Esophagus muscularis mucosa (tissue), 4 donors: ENCODE measurements at regions not wholly inside any gene's neighbourhood (a gene's known extent, or its start where the extent isn't known, plus 50 kb on each side); places are given as distances from the start of the nearest gene placed in this dataset.

ENCODE experiments used
- DNase-seq: peaks from one replicate; pipeline ENCODE4 v3.0.0-alpha.2; 2017; ENCODE audit errors: extremely low spot score
- H3K27ac ChIP-seq, 4 donors: fragments of 200-600 bp; sonication (generic); replicated peaks in 1 of 4; 1 replicate in 3 of 4; 2 replicates in 1 of 4; pipeline ENCODE4 v1.5.1; 2016 to 2019; ENCODE audit warnings: mild to moderate bottlenecking in 1 of 4
- H3K27me3 ChIP-seq, 4 donors: fragments of 200-600 bp; sonication (generic); one replicate each; pipeline versions ENCODE4 v1.5.1 to v1.6.0; 2016 to 2019
- H3K36me3 ChIP-seq, 4 donors: fragments of 200-600 bp; sonication (generic); one replicate each; pipeline ENCODE4 v1.5.1; 2016 to 2019
- H3K4me1 ChIP-seq, 4 donors: fragments of 200-600 bp; sonication (generic); one replicate each; pipeline ENCODE4 v1.5.1; 2016 to 2019
- H3K4me3 ChIP-seq, 4 donors: fragments of 200-600 bp; sonication (generic); 1 replicate in 2 of 4; 2 replicates in 2 of 4; pipeline ENCODE4 v1.5.1; 2016 to 2019; ENCODE audit warnings: mild to moderate bottlenecking in 4 of 4, moderate library complexity in 1 of 4
- H3K9me3 ChIP-seq, 4 donors: fragments of 200-600 bp; sonication (generic); 1 replicate in 3 of 4; 2 replicates in 1 of 4; pipeline ENCODE4 v1.5.1; 2016 to 2019
- EP300 ChIP-seq: sonication (generic); formaldehyde crosslinking; IDR thresholded peaks from one replicate; pipeline ENCODE4 v1.6.1; 2017; ENCODE audit warnings: antibody characterized with exemption
- POLR2A ChIP-seq: fragments of 450-650 bp; IDR thresholded peaks from one replicate; pipeline ENCODE4 v1.6.1; 2017; ENCODE audit warnings: antibody characterized with exemption, moderate library complexity, mild to moderate bottlenecking, low read depth
- POLR2AphosphoS5 ChIP-seq, 2 donors: sonication (generic); formaldehyde crosslinking; IDR thresholded peaks; one replicate each; pipeline ENCODE4 v1.6.1; 2017; ENCODE audit warnings: antibody characterized with exemption in 2 of 2
- WGBS: methylation state at CpG from one replicate; pipeline ENCODE4 v1.1.5; 2018; 5-methylcytosine and 5-hydroxymethylcytosine counted together
- intact Hi-C: fragments of 100-400 bp; cut with DNase I; formaldehyde crosslinking; loops from one replicate; pipeline ENCODE4 v1.15.1; 2023
- TF ChIP-seq, protein P1 (sequence below), 3 experiments: fragments of 200-600 bp in 2 of 3; fragments of 450-650 bp in 1 of 3; sonication (generic) in 2 of 3; IDR thresholded peaks; one replicate each; pipeline ENCODE4 v1.5.1; 2017 to 2019; ENCODE audit warnings: antibody characterized with exemption in 3 of 3, mild to moderate bottlenecking in 2 of 3, moderate library complexity in 1 of 3

DNA sequence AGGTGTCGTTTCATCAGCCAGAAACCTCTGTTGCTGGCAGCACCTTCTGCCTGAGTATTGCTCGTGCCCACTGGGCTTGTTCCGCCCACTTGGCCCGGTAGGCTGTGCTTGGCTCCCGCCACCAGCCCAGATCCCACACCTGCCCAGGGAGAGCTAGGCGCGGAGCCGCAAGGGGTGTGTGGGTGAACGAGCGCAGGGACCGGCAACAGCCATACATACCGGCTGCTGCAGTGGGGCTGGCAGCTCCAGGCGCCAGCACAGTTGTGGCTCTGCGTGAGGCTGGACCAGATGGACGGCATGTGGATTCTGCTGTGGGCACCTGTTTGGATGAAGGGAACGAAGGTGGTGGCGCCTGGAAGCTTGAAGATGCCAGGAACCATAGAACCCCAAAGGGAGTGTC, 331.5 kb upstream of the MCTP2 start:
- no peak for TF ChIP-seq POLR2AphosphoS5 (IDR thresholded peaks at IDR 0.05)
- intact Hi-C loops: no loop called here
- H3K27me3 ChIP-seq: no peaks in the 10 kb centered on the region
- H3K36me3 ChIP-seq: no peaks in the 10 kb centered on the region
- WGBS: 97% methylated on average over 16 of the region's 17 CpGs
- no peak overlapping the region for H3K4me3 ChIP-seq
- no peak overlapping the region for H3K27ac ChIP-seq
- no peaks in the 10 kb centered on the region for H3K9me3 ChIP-seq
- DNase-seq: no peak
- no peaks in the 10 kb centered on the region for H3K4me1 ChIP-seq

DNA sequence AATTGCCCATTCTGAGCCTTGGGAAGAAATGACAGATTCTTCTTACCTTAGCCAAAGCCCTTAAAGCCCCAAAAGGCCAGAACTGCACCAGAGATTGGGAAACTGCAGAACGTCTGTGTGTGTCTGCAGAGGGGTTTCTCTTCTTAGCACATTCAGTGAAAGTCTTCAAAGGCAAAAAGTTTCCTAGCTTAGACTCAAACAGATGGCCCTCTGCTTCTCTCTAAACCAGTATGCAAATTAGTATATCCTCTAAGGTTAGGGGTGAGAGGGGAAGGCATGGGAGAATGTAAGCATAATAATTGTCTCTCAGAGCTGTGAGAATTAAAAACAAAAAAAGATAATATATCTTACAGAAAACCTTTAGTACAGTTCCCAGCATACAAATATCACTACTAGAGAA, 334.0 kb upstream of the MCTP2 start:
- TF ChIP-seq, protein P1, sequence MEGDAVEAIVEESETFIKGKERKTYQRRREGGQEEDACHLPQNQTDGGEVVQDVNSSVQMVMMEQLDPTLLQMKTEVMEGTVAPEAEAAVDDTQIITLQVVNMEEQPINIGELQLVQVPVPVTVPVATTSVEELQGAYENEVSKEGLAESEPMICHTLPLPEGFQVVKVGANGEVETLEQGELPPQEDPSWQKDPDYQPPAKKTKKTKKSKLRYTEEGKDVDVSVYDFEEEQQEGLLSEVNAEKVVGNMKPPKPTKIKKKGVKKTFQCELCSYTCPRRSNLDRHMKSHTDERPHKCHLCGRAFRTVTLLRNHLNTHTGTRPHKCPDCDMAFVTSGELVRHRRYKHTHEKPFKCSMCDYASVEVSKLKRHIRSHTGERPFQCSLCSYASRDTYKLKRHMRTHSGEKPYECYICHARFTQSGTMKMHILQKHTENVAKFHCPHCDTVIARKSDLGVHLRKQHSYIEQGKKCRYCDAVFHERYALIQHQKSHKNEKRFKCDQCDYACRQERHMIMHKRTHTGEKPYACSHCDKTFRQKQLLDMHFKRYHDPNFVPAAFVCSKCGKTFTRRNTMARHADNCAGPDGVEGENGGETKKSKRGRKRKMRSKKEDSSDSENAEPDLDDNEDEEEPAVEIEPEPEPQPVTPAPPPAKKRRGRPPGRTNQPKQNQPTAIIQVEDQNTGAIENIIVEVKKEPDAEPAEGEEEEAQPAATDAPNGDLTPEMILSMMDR (IDR thresholded peaks at IDR 0.05): no peak
- TF ChIP-seq POLR2AphosphoS5 (IDR thresholded peaks at IDR 0.05): no peak
- no peak for TF ChIP-seq EP300
- no peak for TF ChIP-seq POLR2A
- 62% methylated on average over 1 of the region's 1 CpG for WGBS
- intact Hi-C loops: no loop called here
- Histone ChIP-seq H3K36me3 (no peaks in the 10 kb centered on the region), H3K4me3 (no peak overlapping the region), H3K27ac (no peak overlapping the region), H3K4me1 (peaks cover 0 to 8% (median 3%) of the 10 kb centered on the region in 4 donors), H3K27me3 (no peaks in the 10 kb centered on the region), H3K9me3 (no peaks in the 10 kb centered on the region)
- no peak for DNase-seq

DNA sequence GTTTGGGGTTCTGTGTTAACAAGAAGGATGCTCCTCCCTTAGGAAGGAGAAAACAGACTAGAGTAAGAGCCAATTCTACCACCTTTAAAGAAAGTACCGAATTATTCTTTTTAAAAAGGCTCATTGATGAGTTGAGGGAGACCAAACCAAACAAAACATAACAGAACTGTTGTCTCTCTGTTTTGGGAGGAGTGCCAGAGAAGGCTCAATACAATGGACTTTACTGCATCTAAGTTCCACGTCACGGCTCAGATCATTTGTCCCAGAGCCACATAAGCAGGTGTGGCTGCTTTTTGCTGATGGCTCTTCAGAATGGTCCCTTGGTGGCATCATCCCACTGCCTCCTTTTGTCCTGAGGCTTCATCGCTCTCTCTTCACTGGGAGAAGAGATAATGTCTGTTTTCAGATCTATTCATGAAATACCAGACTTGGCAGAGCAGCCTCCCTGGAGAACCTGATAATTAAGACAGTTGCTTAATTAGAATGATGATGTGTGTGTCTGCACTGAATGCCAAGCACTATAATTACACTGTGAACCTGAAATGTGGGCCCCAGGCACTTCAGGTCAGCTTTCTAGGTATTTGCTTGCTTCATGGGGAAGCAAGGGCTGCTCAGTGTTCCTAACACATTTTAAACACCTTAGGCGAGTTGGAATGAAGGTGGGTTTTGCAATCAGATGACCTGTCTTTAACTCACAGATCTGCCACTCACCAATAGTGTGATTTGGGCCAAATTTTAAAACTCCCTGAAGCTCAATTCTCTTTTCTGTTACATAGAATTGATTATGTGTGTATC, 335.2 kb upstream of the MCTP2 start:
- 83% methylated on average over 5 of the region's 5 CpGs for whole genome bisulfite sequencing

DNA sequence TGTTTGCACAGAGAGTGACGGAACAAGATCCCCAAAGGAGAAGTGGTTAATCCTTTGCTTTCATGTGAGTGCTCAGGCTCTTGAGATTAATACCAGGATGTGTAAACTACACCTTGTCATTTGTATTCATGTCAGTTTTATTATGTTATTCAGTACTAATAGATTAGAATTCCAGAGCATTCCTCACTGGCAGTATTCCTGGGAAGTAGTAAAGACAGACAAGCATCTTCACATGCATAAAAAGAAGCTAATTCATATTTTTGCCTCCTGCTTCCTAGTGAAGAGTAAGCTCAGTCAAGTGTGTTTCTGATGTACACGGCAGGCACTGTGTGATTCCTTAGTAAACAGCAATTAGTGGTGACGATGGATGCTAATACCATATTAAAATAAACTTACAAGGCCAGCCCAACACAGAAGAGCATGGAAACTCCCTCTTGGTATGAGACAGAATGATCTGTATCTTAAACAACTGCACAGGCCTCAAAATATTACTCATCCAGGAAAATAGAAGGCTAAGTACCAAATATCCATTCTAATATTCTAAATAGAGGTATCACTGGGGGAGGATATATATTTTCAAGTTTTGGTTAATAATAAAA, 336.8 kb upstream of the MCTP2 start:
- H3K4me3 ChIP-seq: no peak overlapping the region
- no peak for DNase-seq
- H3K4me1 ChIP-seq: peaks cover 0 to 8% (median 3%) of the 10 kb centered on the region in 4 donors
- no peak overlapping the region for H3K27ac ChIP-seq
- H3K36me3 ChIP-seq: no peaks in the 10 kb centered on the region
- WGBS: 50% methylated on average over 3 of the region's 3 CpGs
- TF ChIP-seq, protein P1 (IDR thresholded peaks at IDR 0.05): no peak
- TF ChIP-seq POLR2AphosphoS5 (IDR thresholded peaks at IDR 0.05) (no peak), POLR2A (no peak), EP300 (no peak)
- H3K9me3 ChIP-seq: no peaks in the 10 kb centered on the region
- intact Hi-C loops: no loop called here
- H3K27me3 ChIP-seq: no peaks in the 10 kb centered on the region

More for the DNA sequence above, 335.2 kb upstream of the MCTP2 start:
- intact Hi-C loops: no loop called here
- Histone ChIP-seq H3K4me3 (no peak overlapping the region), H3K27me3 (no peaks in the 10 kb centered on the region), H3K9me3 (no peaks in the 10 kb centered on the region), H3K4me1 (peaks cover 0 to 8% (median 3%) of the 10 kb centered on the region in 4 donors), H3K36me3 (no peaks in the 10 kb centered on the region), H3K27ac (no peak overlapping the region)
- no peak for DNase-seq
- TF ChIP-seq, protein P1 (IDR thresholded peaks at IDR 0.05): no peak
- no peak for TF ChIP-seq EP300

DNA sequence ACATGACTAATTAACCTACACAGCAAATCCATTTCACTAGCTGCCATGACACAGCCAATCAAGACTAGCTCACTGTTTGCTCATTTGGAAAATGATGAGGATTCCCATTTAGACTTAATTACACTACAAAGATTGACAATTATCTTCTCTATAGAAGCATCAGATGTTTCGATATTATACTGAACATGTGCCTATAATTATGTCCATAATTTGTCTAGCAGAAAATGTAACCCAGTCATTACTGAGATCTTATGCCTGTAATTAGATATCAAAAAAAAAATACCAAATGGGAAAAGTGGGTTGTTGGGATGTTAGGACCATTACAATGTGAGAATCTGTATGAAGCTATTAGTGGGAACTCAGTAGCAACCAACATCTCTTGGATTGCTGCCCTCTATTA, 344.2 kb upstream of the MCTP2 start:
- WGBS: 88% methylated on average over 1 of the region's 1 CpG
- TF ChIP-seq, protein P1 (IDR thresholded peaks at IDR 0.05): no peak

More for the DNA sequence above, 344.2 kb upstream of the MCTP2 start:
- no peak overlapping the region for H3K4me3 ChIP-seq
- H3K9me3 ChIP-seq: no peaks in the 10 kb centered on the region
- intact Hi-C loops: no loop called here
- no peak overlapping the region for H3K27ac ChIP-seq
- no peaks in the 10 kb centered on the region for H3K36me3 ChIP-seq
- no peaks in the 10 kb centered on the region for H3K27me3 ChIP-seq
- no peak for DNase-seq
- H3K4me1 ChIP-seq: peaks cover 0 to 3% (median 0%) of the 10 kb centered on the region in 4 donors
